ENCODE measurements at regions not wholly inside any gene's neighbourhood (a gene's known extent, or its start where the extent isn't known, plus 50 kb on each side); places are given as distances from the start of the nearest gene placed in this dataset.

- TF ChIP-seq CTCF (IDR thresholded peaks at IDR 0.05 in 4 of 5, conservative IDR thresholded peaks at IDR 0.05 in 1 of 5) (no peak), POLR2A (IDR thresholded peaks at IDR 0.05) (no peak)
Observed at GRCh38 chr14:47822326-47822725, 146.9 kb upstream of the MDGA2 start.

Measured in gastrocnemius medialis (tissue), 4 donors.